ENCODE measurements at regions not wholly inside any gene's neighbourhood (a gene's known extent, or its start where the extent isn't known, plus 50 kb on each side); places are given as distances from the start of the nearest gene placed in this dataset.
"Not testable (repeated sequence)": the region's sequence is repeated elsewhere in the genome, so short reads cannot be mapped to it uniquely, and the experiment has no call there.

GRCh38 chr20:17822039-17822438 is 122.3 kb downstream of the BANF2 start:
- 53 to 59% methylated on average over 5 of the region's 5 CpGs for WGBS, 2 donors
- H3K9ac ChIP-seq (ENCODE audit: insufficient read depth in 1 of 2, low read length in 2 of 2) = peak overlapping the region in 1 of 2 donors; percentile 7
- H3K4me3 ChIP-seq = no peak overlapping the region
- DNase-seq (peak; percentile 69 to 96 (median 89)), ATAC-seq (ENCODE audit: insufficient read depth, low FRiP score) (no peak)
- H3K27ac ChIP-seq (ENCODE audit: low read depth in 1 of 2, low read length in 1 of 2) = peak overlapping the region in 1 of 2 donors; percentile 6
- H3K36me3 ChIP-seq (ENCODE audit: control insufficient read depth in 4 of 4, insufficient read depth in 4 of 4, low read length in 4 of 4) = no peaks in the 10 kb centered on the region
- no peaks in the 10 kb centered on the region for H3K27me3 ChIP-seq (ENCODE audit: control insufficient read depth in 3 of 3, insufficient read depth in 3 of 3, low read length in 2 of 3)
- H3K9me3 ChIP-seq (ENCODE audit: control insufficient read depth in 4 of 4, insufficient read depth in 3 of 4, low read length in 3 of 4) = no peaks in the 10 kb centered on the region
- peaks cover 0 to 50% (median 13%) of the 10 kb centered on the region in 5 donors for H3K4me1 ChIP-seq (ENCODE audit: control insufficient read depth in 5 of 5, insufficient read depth in 5 of 5, low read length in 5 of 5)
- TF ChIP-seq CTCF (IDR thresholded peaks at IDR 0.05; ENCODE audit: control extremely low read depth, extremely low read depth) = no peak

DNA sequence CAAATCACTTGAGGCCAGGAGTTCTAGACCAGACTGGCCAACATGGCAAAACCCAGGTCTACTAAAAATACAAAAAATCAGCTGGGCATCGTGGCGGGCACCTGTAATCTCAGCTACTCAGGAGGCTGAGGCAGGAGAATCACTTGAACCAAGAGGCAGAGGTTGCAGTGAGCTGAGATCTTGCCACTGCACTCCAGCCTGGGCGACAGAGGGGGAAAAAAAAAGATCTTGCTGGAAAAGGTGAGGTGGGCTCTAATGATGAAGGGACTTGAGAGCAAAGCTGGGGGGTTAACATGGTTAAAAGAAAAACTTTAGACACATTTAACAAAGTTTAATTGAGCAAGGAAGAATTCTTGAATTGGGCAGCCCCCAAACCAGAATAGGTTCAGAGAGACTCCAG is 121.8 kb downstream of the BANF2 start:
- not testable (repeated sequence) for H3K9ac ChIP-seq (ENCODE audit: insufficient read depth in 1 of 2, low read length in 2 of 2); H3K4me3 ChIP-seq; H3K9me3 ChIP-seq (ENCODE audit: control insufficient read depth in 4 of 4, insufficient read depth in 3 of 4, low read length in 3 of 4); H3K27me3 ChIP-seq (ENCODE audit: control insufficient read depth in 3 of 3, insufficient read depth in 3 of 3, low read length in 2 of 3); H3K27ac ChIP-seq (ENCODE audit: low read depth in 1 of 2, low read length in 1 of 2); ATAC-seq (ENCODE audit: insufficient read depth, low FRiP score); DNase-seq; H3K36me3 ChIP-seq (ENCODE audit: control insufficient read depth in 4 of 4, insufficient read depth in 4 of 4, low read length in 4 of 4)
- peaks cover 0 to 50% (median 13%) of the 10 kb centered on the region in 5 donors for H3K4me1 ChIP-seq (ENCODE audit: control insufficient read depth in 5 of 5, insufficient read depth in 5 of 5, low read length in 5 of 5)
- WGBS, 2 donors = 88 to 100% methylated on average over 3 of the region's 3 CpGs

DNA sequence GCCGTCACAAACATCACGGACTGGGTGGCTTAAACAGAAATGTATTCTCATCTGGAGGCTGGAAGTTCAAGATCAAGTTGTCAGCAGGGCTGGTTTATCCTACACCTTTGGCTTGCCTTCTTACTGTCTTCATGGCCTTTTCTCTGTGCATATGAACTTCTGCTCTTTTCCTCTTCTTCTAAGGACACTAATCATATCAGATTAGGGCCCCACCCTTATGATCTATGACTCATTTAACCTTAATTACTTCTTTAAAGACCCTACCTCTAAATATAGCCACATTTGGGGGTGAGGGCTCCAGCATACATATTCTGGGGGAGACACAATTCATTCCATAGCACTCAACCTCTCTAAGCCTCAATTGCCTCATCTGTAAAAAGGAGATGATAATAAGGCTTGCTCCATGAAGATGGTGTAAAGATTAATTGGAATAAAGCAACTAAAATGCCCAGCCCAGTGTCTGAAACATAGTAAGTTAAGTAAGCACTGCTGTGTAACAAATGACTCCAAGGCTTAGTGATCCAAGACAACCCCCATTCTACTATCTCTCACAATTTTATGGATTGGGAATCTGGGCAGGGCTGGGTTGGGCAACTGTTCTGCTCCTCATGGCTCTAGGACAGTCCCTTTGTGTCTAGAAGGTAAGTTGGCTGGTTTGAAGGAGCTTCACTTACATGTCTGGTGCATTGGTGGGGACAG is 119.8 kb downstream of the BANF2 start:
- Histone ChIP-seq H3K27ac (ENCODE audit: low read depth in 1 of 2, low read length in 1 of 2) (no peak overlapping the region), H3K27me3 (ENCODE audit: control insufficient read depth in 3 of 3, insufficient read depth in 3 of 3, low read length in 2 of 3) (no peaks in the 10 kb centered on the region), H3K9ac (ENCODE audit: insufficient read depth in 1 of 2, low read length in 2 of 2) (no peak overlapping the region), H3K36me3 (ENCODE audit: control insufficient read depth in 4 of 4, insufficient read depth in 4 of 4, low read length in 4 of 4) (no peaks in the 10 kb centered on the region), H3K9me3 (ENCODE audit: control insufficient read depth in 4 of 4, insufficient read depth in 3 of 4, low read length in 3 of 4) (no peaks in the 10 kb centered on the region), H3K4me3 (no peak overlapping the region), H3K4me1 (ENCODE audit: control insufficient read depth in 5 of 5, insufficient read depth in 5 of 5, low read length in 5 of 5) (peaks cover 0 to 29% (median 6%) of the 10 kb centered on the region in 5 donors)
- 93 to 97% methylated on average over 2 of the region's 2 CpGs for WGBS, 2 donors
- ATAC-seq (ENCODE audit: insufficient read depth, low FRiP score) (no peak), DNase-seq (no peak)
- TF ChIP-seq CTCF (IDR thresholded peaks at IDR 0.05; ENCODE audit: control extremely low read depth, extremely low read depth) = no peak

DNA sequence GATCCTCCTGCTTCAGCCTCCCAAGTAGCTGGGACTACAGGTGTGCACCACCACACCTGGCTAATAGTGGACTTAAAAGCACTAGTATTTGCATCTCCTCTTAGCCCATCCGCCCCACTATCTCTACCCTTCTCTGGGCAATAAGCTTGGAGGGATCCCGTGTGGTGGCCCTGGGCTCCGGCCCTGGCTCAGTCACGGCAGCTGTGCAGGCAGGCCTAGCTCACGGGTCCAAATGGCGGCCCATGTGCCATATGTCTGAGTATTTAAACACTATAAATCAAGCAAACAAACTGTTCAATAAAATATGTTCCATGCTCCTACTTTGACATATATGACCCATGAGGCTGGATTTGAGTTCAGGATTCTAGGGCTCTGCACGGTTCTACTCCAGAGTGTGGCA is 118.4 kb downstream of the BANF2 start:
- Histone ChIP-seq H3K27me3 (ENCODE audit: control insufficient read depth in 3 of 3, insufficient read depth in 3 of 3, low read length in 2 of 3) (no peaks in the 10 kb centered on the region), H3K4me3 (no peak overlapping the region), H3K9me3 (ENCODE audit: control insufficient read depth in 4 of 4, insufficient read depth in 3 of 4, low read length in 3 of 4) (no peaks in the 10 kb centered on the region), H3K36me3 (ENCODE audit: control insufficient read depth in 4 of 4, insufficient read depth in 4 of 4, low read length in 4 of 4) (no peaks in the 10 kb centered on the region), H3K27ac (ENCODE audit: low read depth in 1 of 2, low read length in 1 of 2) (no peak overlapping the region), H3K4me1 (ENCODE audit: control insufficient read depth in 5 of 5, insufficient read depth in 5 of 5, low read length in 5 of 5) (peaks cover 0 to 19% (median 0%) of the 10 kb centered on the region in 5 donors), H3K9ac (ENCODE audit: insufficient read depth in 1 of 2, low read length in 2 of 2) (no peak overlapping the region)
- 97% methylated on average over 7 of the region's 7 CpGs for WGBS, 2 donors
- DNase-seq (no peak), ATAC-seq (ENCODE audit: insufficient read depth, low FRiP score) (no peak)
- TF ChIP-seq CTCF (IDR thresholded peaks at IDR 0.05; ENCODE audit: control extremely low read depth, extremely low read depth) = no peak
